22Rv1 (cell line): ENCODE measurements at regions not wholly inside any gene's neighbourhood (a gene's known extent, or its start where the extent isn't known, plus 50 kb on each side); places are given as distances from the start of the nearest gene placed in this dataset.
"Not testable (repeated sequence)": the region's sequence is repeated elsewhere in the genome, so short reads cannot be mapped to it uniquely, and the experiment has no call there.

Source experiments
- H3K27ac ChIP-seq: fragments of 450-650 bp; 2 replicates; pipeline ENCODE4 v1.5.1; 2017
- CTCF ChIP-seq: fragments of 450-650 bp; IDR thresholded peaks from 2 replicates; pipeline ENCODE4 v1.5.1; 2017; ENCODE audit warnings: mild to moderate bottlenecking
- ZFX ChIP-seq: fragments of 450-650 bp; IDR thresholded peaks from 2 replicates; pipeline ENCODE4 v1.6.1; 2017; ENCODE audit warnings: antibody characterized with exemption, borderline replicate concordance

GRCh38 chr1:166630369-166630768 lies 208.9 kb upstream of the POGK start:
- TF ChIP-seq ZFX (no peak), CTCF (no peak)
- H3K27ac ChIP-seq: no peak overlapping the region

GRCh38 chr1:166638137-166638536 lies 201.1 kb upstream of the POGK start:
- no peak for TF ChIP-seq CTCF
- no peak for TF ChIP-seq ZFX
- no peak overlapping the region for H3K27ac ChIP-seq

GRCh38 chr1:166657228-166657627 lies 182.0 kb upstream of the POGK start:
- not testable (repeated sequence) for H3K27ac ChIP-seq

- not testable (repeated sequence) for H3K27ac ChIP-seq
Observed at GRCh38 chr1:166666790-166667189, 172.5 kb upstream of the POGK start.

GRCh38 chr1:166667600-166667999 lies 171.7 kb upstream of the POGK start:
- not testable (repeated sequence) for H3K27ac ChIP-seq

GRCh38 chr1:166671627-166672026 lies 167.6 kb upstream of the POGK start:
- TF ChIP-seq ZFX (no peak), CTCF (no peak)
- H3K27ac ChIP-seq: no peak overlapping the region

- no peak overlapping the region for H3K27ac ChIP-seq
- TF ChIP-seq CTCF (no peak), ZFX (no peak)
Observed at GRCh38 chr1:166673722-166674121, 165.6 kb upstream of the POGK start.

GRCh38 chr1:166675213-166675612 lies 164.1 kb upstream of the POGK start:
- TF ChIP-seq ZFX (no peak), CTCF (no peak)

GRCh38 chr1:166676981-166677380 lies 162.3 kb upstream of the POGK start:
- no peak overlapping the region for H3K27ac ChIP-seq
- TF ChIP-seq CTCF: no peak
- TF ChIP-seq ZFX: no peak

More at GRCh38 chr1:166675213-166675612, 164.1 kb upstream of the POGK start:
- H3K27ac ChIP-seq: no peak overlapping the region
